AG04450 (cell line): ENCODE measurements at regions not wholly inside any gene's neighbourhood (a gene's known extent, or its start where the extent isn't known, plus 50 kb on each side); places are given as distances from the start of the nearest gene placed in this dataset.

Experiments used
- CTCF ChIA-PET: fragments of 300-600, 350-600 bp; formaldehyde crosslinking; extraction: SDS; loops from one replicate; lab custom pipeline; 2022; ENCODE audit warnings: antibody characterized with exemption, inconsistent platforms; lab: Charles Lee
- POLR2A ChIA-PET: fragments of 350-600 bp; formaldehyde crosslinking; extraction: SDS; loops from one replicate; lab custom pipeline; 2021; ENCODE audit warnings: antibody characterized with exemption, inconsistent platforms; lab: Yijun Ruan, JAX
- DNase-seq: peaks from one replicate; pipeline ENCODE4 v3.0.0-alpha.2; 2011; ENCODE audit warnings: low read depth, low spot score
- H3K27ac ChIP-seq: one replicate; pipeline ENCODE4 v1.5.1; 2012; ENCODE audit warnings: low read depth, low read length, control low read depth
- H3K27me3 ChIP-seq: one replicate; pipeline ENCODE4 v1.6.0; 2012; ENCODE audit warnings: low read length; ENCODE audit not compliant: control insufficient read depth, insufficient read depth
- H3K4me3 ChIP-seq: 2 replicates; pipeline ENCODE4 v1.5.1; 2011; ENCODE audit warnings: mild to moderate bottlenecking, low read depth, low read length, control low read depth
- H3K9me3 ChIP-seq: 2 replicates; pipeline ENCODE4 v1.5.1; 2012; ENCODE audit warnings: low read length; ENCODE audit not compliant: control insufficient read depth, insufficient read depth
- CTCF ChIP-seq: IDR thresholded peaks from 2 replicates; pipeline ENCODE4 v1.5.1; 2011; ENCODE audit warnings: low read depth, low read length, control low read depth, inconsistent platforms

- H3K4me3 ChIP-seq = no peak overlapping the region
- H3K9me3 ChIP-seq = no peaks in the 10 kb centered on the region; the same call in 1 of the 2 replicates
- no peak for DNase-seq
- H3K27ac ChIP-seq = no peak overlapping the region
- H3K27me3 ChIP-seq = no peaks in the 10 kb centered on the region
- POLR2A ChIA-PET = no interaction called here
- no peak for TF ChIP-seq CTCF
- CTCF ChIA-PET = no interaction called here
Measured at GRCh38 chr6:14919038-14919670, 326.7 kb upstream of the JARID2 start.

GRCh38 chr6:14920276-14920675 lies 325.6 kb upstream of the JARID2 start:
- no peaks in the 10 kb centered on the region for H3K27me3 ChIP-seq
- no peak overlapping the region for H3K27ac ChIP-seq
- H3K9me3 ChIP-seq = no peaks in the 10 kb centered on the region; the same call in 1 of the 2 replicates
- TF ChIP-seq CTCF = no peak
- POLR2A ChIA-PET = no interaction called here
- no peak for DNase-seq
- CTCF ChIA-PET = no interaction called here
- no peak overlapping the region for H3K4me3 ChIP-seq

- Histone ChIP-seq H3K27me3 (no peaks in the 10 kb centered on the region), H3K27ac (no peak overlapping the region), H3K4me3 (no peak overlapping the region), H3K9me3 (no peaks in the 10 kb centered on the region; the same call in 1 of the 2 replicates)
- ChIA-PET CTCF (no interaction called here), POLR2A (no interaction called here)
- DNase-seq = no peak
- no peak for TF ChIP-seq CTCF
Measured at GRCh38 chr6:14921170-14921569, 324.7 kb upstream of the JARID2 start.

- Histone ChIP-seq H3K27ac (no peak overlapping the region), H3K9me3 (no peaks in the 10 kb centered on the region), H3K27me3 (no peaks in the 10 kb centered on the region), H3K4me3 (no peak overlapping the region)
- no peak for DNase-seq
- ChIA-PET CTCF (no interaction called here), POLR2A (no interaction called here)
- TF ChIP-seq CTCF = no peak
Measured at GRCh38 chr6:14921878-14922671, 323.8 kb upstream of the JARID2 start.
